ENCODE measurements at regions not wholly inside any gene's neighbourhood (a gene's known extent, or its start where the extent isn't known, plus 50 kb on each side); places are given as distances from the start of the nearest gene placed in this dataset.

- TF ChIP-seq CTCF (IDR thresholded peaks at IDR 0.05 in 2 of 3, conservative IDR thresholded peaks at IDR 0.05 in 1 of 3; ENCODE audit: control insufficient read depth in 2 of 3, extremely low read depth in 1 of 3, insufficient read depth in 1 of 3, low read depth in 3 of 3, low read length in 3 of 3) (no peak), YY1 (IDR thresholded peaks at IDR 0.05; ENCODE audit: low read depth, low read length) (no peak), CBFB (IDR thresholded peaks at IDR 0.05; ENCODE audit: low read depth) (no peak), EZH2 (IDR thresholded peaks at IDR 0.05; ENCODE audit: borderline replicate concordance, control insufficient read depth, low read depth, low read length) (no peak), FOXK2 (IDR thresholded peaks at IDR 0.05) (no peak)
These were observed 310.3 kb downstream of the C12orf75 start for GRCh38 chr12:105640761-105641160.
